Thymus (tissue), 11 donors: ENCODE measurements at regions not wholly inside any gene's neighbourhood (a gene's known extent, or its start where the extent isn't known, plus 50 kb on each side); places are given as distances from the start of the nearest gene placed in this dataset.
A peak's percentile ranks its signal among the peaks of the same experiment; 100 is the strongest.

ENCODE experiments used
- DNase-seq, 9 donors: peaks; one replicate each; pipeline ENCODE4 v3.0.0-alpha.2; 2013; ENCODE audit warnings: low spot score in 9 of 9, low read depth in 6 of 9, missing footprints in 1 of 9
- H3K27ac ChIP-seq, 2 donors: one replicate each; pipeline ENCODE4 v1.5.1; 2013; ENCODE audit warnings: control low read depth in 1 of 2, low read depth in 1 of 2, low read length in 1 of 2, mild to moderate bottlenecking in 1 of 2, moderate library complexity in 1 of 2
- H3K27me3 ChIP-seq, 2 donors: one replicate each; pipeline ENCODE4 v1.5.1; 2013; ENCODE audit warnings: low read length in 1 of 2; ENCODE audit not compliant: control insufficient read depth in 2 of 2, insufficient read depth in 1 of 2
- H3K36me3 ChIP-seq, 2 donors: one replicate each; pipeline ENCODE4 v1.5.1; 2013; ENCODE audit warnings: low read length in 1 of 2, mild to moderate bottlenecking in 1 of 2, moderate library complexity in 1 of 2; ENCODE audit not compliant: control insufficient read depth in 2 of 2, insufficient read depth in 2 of 2
- H3K4me1 ChIP-seq, 2 donors: one replicate each; pipeline ENCODE4 v1.5.1; 2013; ENCODE audit warnings: low read length in 2 of 2; ENCODE audit not compliant: control insufficient read depth in 2 of 2, insufficient read depth in 2 of 2
- H3K4me3 ChIP-seq, 2 donors: one replicate each; pipeline ENCODE4 v1.5.1; 2013; ENCODE audit warnings: low read length in 2 of 2, control low read depth in 1 of 2, mild to moderate bottlenecking in 1 of 2
- H3K9me3 ChIP-seq, 2 donors: one replicate each; pipeline ENCODE4 v1.5.1; 2013; ENCODE audit warnings: low read length in 1 of 2, mild to moderate bottlenecking in 1 of 2; ENCODE audit not compliant: control insufficient read depth in 2 of 2, insufficient read depth in 1 of 2
- WGBS: extraction: QIAGEN DNeasy Blood & Tissue Kit; methylation state at CpG from one replicate; pipeline ENCODE4 v1.1.7; 2013; 5-methylcytosine and 5-hydroxymethylcytosine counted together
- donor health status: healthy.

- Histone ChIP-seq H3K9me3 (no peaks in the 10 kb centered on the region), H3K36me3 (no peaks in the 10 kb centered on the region), H3K4me1 (peaks cover 0 to 3% of the 10 kb centered on the region in 2 donors), H3K27ac (no peak overlapping the region), H3K27me3 (no peaks in the 10 kb centered on the region), H3K4me3 (no peak overlapping the region)
- DNase-seq = no peak
- WGBS = 93% methylated on average over 5 of the region's 5 CpGs
Measured at GRCh38 chr13:104288496-104288895, 1222.3 kb upstream of the SLC10A2 start.

GRCh38 chr13:104286566-104287290 lies 1220.5 kb upstream of the SLC10A2 start:
- peaks cover 0 to 3% of the 10 kb centered on the region in 2 donors for H3K4me1 ChIP-seq
- no peak overlapping the region for H3K27ac ChIP-seq
- no peaks in the 10 kb centered on the region for H3K9me3 ChIP-seq
- H3K36me3 ChIP-seq = no peaks in the 10 kb centered on the region
- no peak overlapping the region for H3K4me3 ChIP-seq
- DNase-seq = peak in 5 of 9 donors; percentile 6 to 47 (median 7)
- WGBS = 11% methylated on average over 4 of the region's 4 CpGs
- no peaks in the 10 kb centered on the region for H3K27me3 ChIP-seq

- WGBS = 94% methylated on average over 4 of the region's 4 CpGs
- H3K4me3 ChIP-seq = no peak overlapping the region
- DNase-seq = no peak
- H3K27ac ChIP-seq = no peak overlapping the region
- H3K4me1 ChIP-seq = peaks cover 0 to under 1% of the 10 kb centered on the region in 2 donors
- no peaks in the 10 kb centered on the region for H3K27me3 ChIP-seq
- no peaks in the 10 kb centered on the region for H3K36me3 ChIP-seq
- no peaks in the 10 kb centered on the region for H3K9me3 ChIP-seq
Measured at GRCh38 chr13:104281910-104282309, 1215.7 kb upstream of the SLC10A2 start.

- Histone ChIP-seq H3K9me3 (no peaks in the 10 kb centered on the region), H3K4me1 (no peaks in the 10 kb centered on the region), H3K27me3 (no peaks in the 10 kb centered on the region), H3K4me3 (no peak overlapping the region), H3K27ac (no peak overlapping the region), H3K36me3 (no peaks in the 10 kb centered on the region)
- peak in 1 of 9 donors; percentile 4 for DNase-seq
- 97% methylated on average over 3 of the region's 3 CpGs for WGBS
Measured at GRCh38 chr13:104270731-104271130, 1204.5 kb upstream of the SLC10A2 start.

- no peak overlapping the region for H3K27ac ChIP-seq
- H3K9me3 ChIP-seq = no peaks in the 10 kb centered on the region
Measured at GRCh38 chr13:104267206-104267811, 1201.1 kb upstream of the SLC10A2 start.

GRCh38 chr13:104256701-104257100 lies 1190.5 kb upstream of the SLC10A2 start:
- Histone ChIP-seq H3K4me3 (no peak overlapping the region), H3K4me1 (no peaks in the 10 kb centered on the region), H3K9me3 (no peaks in the 10 kb centered on the region), H3K36me3 (no peaks in the 10 kb centered on the region), H3K27me3 (no peaks in the 10 kb centered on the region), H3K27ac (no peak overlapping the region)
- WGBS = 94% methylated on average over 3 of the region's 3 CpGs
- no peak for DNase-seq

More at GRCh38 chr13:104267206-104267811, 1201.1 kb upstream of the SLC10A2 start:
- Histone ChIP-seq H3K4me1 (no peaks in the 10 kb centered on the region), H3K27me3 (no peaks in the 10 kb centered on the region), H3K4me3 (no peak overlapping the region), H3K36me3 (no peaks in the 10 kb centered on the region)
- no peak for DNase-seq
- 94% methylated on average over 6 of the region's 6 CpGs for WGBS

GRCh38 chr13:104253063-104253680 lies 1187.0 kb upstream of the SLC10A2 start:
- 74% methylated on average over 5 of the region's 5 CpGs for WGBS
- Histone ChIP-seq H3K4me1 (no peaks in the 10 kb centered on the region), H3K9me3 (no peaks in the 10 kb centered on the region), H3K36me3 (no peaks in the 10 kb centered on the region), H3K27ac (no peak overlapping the region), H3K4me3 (no peak overlapping the region), H3K27me3 (no peaks in the 10 kb centered on the region)
- DNase-seq = no peak

GRCh38 chr13:104251931-104252330 lies 1185.7 kb upstream of the SLC10A2 start:
- no peak overlapping the region for H3K27ac ChIP-seq
- no peaks in the 10 kb centered on the region for H3K9me3 ChIP-seq

GRCh38 chr13:104246955-104247354 lies 1180.7 kb upstream of the SLC10A2 start:
- no peak for DNase-seq
- Histone ChIP-seq H3K4me3 (no peak overlapping the region), H3K27ac (no peak overlapping the region), H3K9me3 (no peaks in the 10 kb centered on the region), H3K4me1 (no peaks in the 10 kb centered on the region), H3K36me3 (no peaks in the 10 kb centered on the region), H3K27me3 (no peaks in the 10 kb centered on the region)

More at GRCh38 chr13:104251931-104252330, 1185.7 kb upstream of the SLC10A2 start:
- no peaks in the 10 kb centered on the region for H3K27me3 ChIP-seq
- no peaks in the 10 kb centered on the region for H3K36me3 ChIP-seq
- no peak for DNase-seq
- H3K4me3 ChIP-seq = no peak overlapping the region
- H3K4me1 ChIP-seq = no peaks in the 10 kb centered on the region
